Body of pancreas (tissue), 4 donors: ENCODE measurements at regions not wholly inside any gene's neighbourhood (a gene's known extent, or its start where the extent isn't known, plus 50 kb on each side); places are given as distances from the start of the nearest gene placed in this dataset.

Experiments
- POLR2A ChIP-seq, 3 donors: fragments of 450-650 bp; IDR thresholded peaks; one replicate each; pipeline ENCODE4 v1.6.1; 2016; ENCODE audit warnings: antibody characterized with exemption in 3 of 3, mild to moderate bottlenecking in 2 of 3
- TF ChIP-seq, protein P1 (sequence below), 7 experiments: fragments of 450-650 bp in 4 of 7; fragments of 200-600 bp in 3 of 7; sonication (generic) in 3 of 7; IDR thresholded peaks; one replicate each; pipeline ENCODE4 v1.5.1; 2016 to 2019; ENCODE audit warnings: antibody characterized with exemption in 7 of 7

DNA sequence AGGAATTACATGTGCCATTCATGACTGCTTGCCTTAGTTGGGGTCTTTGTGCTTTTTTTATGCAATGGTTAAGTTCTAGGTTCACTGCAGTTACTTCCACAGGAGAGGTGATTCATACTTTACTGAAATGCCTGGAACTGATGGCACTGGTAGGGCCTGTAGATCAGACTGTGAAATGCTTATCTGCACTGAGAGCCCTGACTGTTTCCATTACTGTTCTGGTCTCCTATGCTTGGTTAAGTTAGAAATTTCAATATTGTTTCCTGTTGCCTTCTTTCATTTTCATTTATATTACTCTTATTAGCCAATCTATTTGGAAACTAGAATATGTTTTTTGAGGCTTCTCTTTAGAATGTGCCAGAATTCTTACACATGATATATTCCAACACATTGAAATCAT is 484.1 kb upstream of the SEMA6A start:
- TF ChIP-seq, protein P1, sequence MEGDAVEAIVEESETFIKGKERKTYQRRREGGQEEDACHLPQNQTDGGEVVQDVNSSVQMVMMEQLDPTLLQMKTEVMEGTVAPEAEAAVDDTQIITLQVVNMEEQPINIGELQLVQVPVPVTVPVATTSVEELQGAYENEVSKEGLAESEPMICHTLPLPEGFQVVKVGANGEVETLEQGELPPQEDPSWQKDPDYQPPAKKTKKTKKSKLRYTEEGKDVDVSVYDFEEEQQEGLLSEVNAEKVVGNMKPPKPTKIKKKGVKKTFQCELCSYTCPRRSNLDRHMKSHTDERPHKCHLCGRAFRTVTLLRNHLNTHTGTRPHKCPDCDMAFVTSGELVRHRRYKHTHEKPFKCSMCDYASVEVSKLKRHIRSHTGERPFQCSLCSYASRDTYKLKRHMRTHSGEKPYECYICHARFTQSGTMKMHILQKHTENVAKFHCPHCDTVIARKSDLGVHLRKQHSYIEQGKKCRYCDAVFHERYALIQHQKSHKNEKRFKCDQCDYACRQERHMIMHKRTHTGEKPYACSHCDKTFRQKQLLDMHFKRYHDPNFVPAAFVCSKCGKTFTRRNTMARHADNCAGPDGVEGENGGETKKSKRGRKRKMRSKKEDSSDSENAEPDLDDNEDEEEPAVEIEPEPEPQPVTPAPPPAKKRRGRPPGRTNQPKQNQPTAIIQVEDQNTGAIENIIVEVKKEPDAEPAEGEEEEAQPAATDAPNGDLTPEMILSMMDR (IDR thresholded peaks at IDR 0.05): no peak
- no peak for TF ChIP-seq POLR2A (IDR thresholded peaks at IDR 0.05)
